Caco-2 (cell line): ENCODE measurements at regions not wholly inside any gene's neighbourhood (a gene's known extent, or its start where the extent isn't known, plus 50 kb on each side); places are given as distances from the start of the nearest gene placed in this dataset.

Source experiments
- BruUV-seq: library from RNA; stranded (reverse); fragments of 400-500 nt; replicated peaks from 2 replicates; lab custom pipeline; 2021; lab: Mats Ljungman, UMichigan
- CTCF ChIA-PET: fragments of 300-600 bp; sonication (Branson Sonifier 250); formaldehyde crosslinking; loops from one replicate; lab custom pipeline; 2022; ENCODE audit warnings: antibody characterized with exemption; lab: Charles Lee
- POLR2A ChIA-PET: fragments of 300-600 bp; sonication (Branson Sonifier 250); formaldehyde crosslinking; loops from one replicate; lab custom pipeline; 2022; ENCODE audit warnings: antibody characterized with exemption; lab: Charles Lee
- DNase-seq, 2 experiments: peaks; one replicate each; pipeline versions ENCODE4 v3.0.0 to v3.0.0-alpha.2; 2020 to 2022
- H3K27me3 ChIP-seq: replicated peaks from 2 replicates; pipeline ENCODE4 v1.6.0; 2011; ENCODE audit warnings: low read length; ENCODE audit not compliant: control insufficient read depth, insufficient read depth
- H3K36me3 ChIP-seq: 2 replicates; pipeline ENCODE4 v1.5.1; 2011; ENCODE audit warnings: low read length; ENCODE audit not compliant: control insufficient read depth, insufficient read depth
- H3K4me1 ChIP-seq: fragments of 250-450 bp; sonication (Bioruptor Pico); 2 replicates; pipeline ENCODE4 v1.5.1; 2020; ENCODE audit warnings: mild to moderate bottlenecking
- H3K4me3 ChIP-seq: 2 replicates; pipeline ENCODE4 v1.5.1; 2011; ENCODE audit warnings: low read depth, mild to moderate bottlenecking, control low read depth, low read length
- H3K9me3 ChIP-seq: fragments of 250-450 bp; sonication (Bioruptor Pico); 2 replicates; pipeline ENCODE4 v1.5.1; 2020; ENCODE audit warnings: mild to moderate bottlenecking, moderate library complexity
- H3K27ac Mint-ChIP-seq: one replicate; pipeline ENCODE4 v1.8.0; 2022; ENCODE audit warnings: mixed read lengths; ENCODE audit not compliant: unreplicated experiment
- H3K27me3 Mint-ChIP-seq: one replicate; pipeline ENCODE4 v1.8.0; 2022; ENCODE audit warnings: mixed read lengths; ENCODE audit not compliant: insufficient read depth, unreplicated experiment
- H3K36me3 Mint-ChIP-seq: one replicate; pipeline ENCODE4 v1.8.0; 2022; ENCODE audit warnings: mild to moderate bottlenecking, mixed read lengths; ENCODE audit not compliant: insufficient read depth, unreplicated experiment
- H3K4me1 Mint-ChIP-seq: one replicate; pipeline ENCODE4 v1.8.0; 2022; ENCODE audit warnings: low read depth, mixed read lengths; ENCODE audit not compliant: unreplicated experiment
- H3K4me3 Mint-ChIP-seq: one replicate; pipeline ENCODE4 v1.8.0; 2022; ENCODE audit warnings: mild to moderate bottlenecking, moderate library complexity, mixed read lengths; ENCODE audit not compliant: unreplicated experiment
- H3K9me3 Mint-ChIP-seq: one replicate; pipeline ENCODE4 v1.8.0; 2022; ENCODE audit warnings: mixed read lengths; ENCODE audit not compliant: unreplicated experiment
- CTCF ChIP-seq, 2 experiments: fragments of 200-600 bp in 1 of 2; IDR thresholded peaks; 1 replicate in 1 of 2; 2 replicates in 1 of 2; pipeline versions ENCODE4 v1.5.1 to v1.8.0; 2011 to 2022; ENCODE audit warnings: antibody characterized with exemption in 1 of 2, control low read depth in 1 of 2, inconsistent platforms in 1 of 2, low read depth in 1 of 2, low read length in 1 of 2, mild to moderate bottlenecking in 1 of 2, moderate library complexity in 1 of 2; ENCODE audit not compliant: insufficient read depth in 1 of 2, severe bottlenecking in 1 of 2, unreplicated experiment in 1 of 2
- intact Hi-C: fragments of 100-400 bp; cut with micrococcal nuclease; formaldehyde crosslinking; loops from one replicate; pipeline ENCODE4 v1.10.0; 2022; ENCODE audit not compliant: unreplicated experiment

GRCh38 chr2:52064234-52064633 lies 1032.3 kb upstream of the NRXN1 start:
- H3K27ac Mint-ChIP-seq = no peak overlapping the region
- intact Hi-C loops = no loop called here
- H3K4me1 ChIP-seq = no peaks in the 10 kb centered on the region
- H3K9me3 Mint-ChIP-seq = no peaks in the 10 kb centered on the region
- no TSS peak for BruUV-seq
- H3K4me1 Mint-ChIP-seq = no peaks in the 10 kb centered on the region
- no peaks in the 10 kb centered on the region for H3K36me3 ChIP-seq
- no peaks in the 10 kb centered on the region for H3K27me3 ChIP-seq
- POLR2A ChIA-PET = no interaction called here
- no peak overlapping the region for H3K4me3 Mint-ChIP-seq
- H3K36me3 Mint-ChIP-seq = no peaks in the 10 kb centered on the region
- no peak for TF ChIP-seq CTCF (IDR thresholded peaks at IDR 0.05; ENCODE audit: insufficient read depth in 1 of 2, low read depth in 1 of 2, low read length in 1 of 2, severe bottlenecking in 1 of 2, unreplicated experiment in 1 of 2)
- no peaks in the 10 kb centered on the region for H3K9me3 ChIP-seq
- no peaks in the 10 kb centered on the region for H3K27me3 Mint-ChIP-seq
- DNase-seq = no peak
- H3K4me3 ChIP-seq = no peak overlapping the region
- CTCF ChIA-PET = no interaction called here

DNA sequence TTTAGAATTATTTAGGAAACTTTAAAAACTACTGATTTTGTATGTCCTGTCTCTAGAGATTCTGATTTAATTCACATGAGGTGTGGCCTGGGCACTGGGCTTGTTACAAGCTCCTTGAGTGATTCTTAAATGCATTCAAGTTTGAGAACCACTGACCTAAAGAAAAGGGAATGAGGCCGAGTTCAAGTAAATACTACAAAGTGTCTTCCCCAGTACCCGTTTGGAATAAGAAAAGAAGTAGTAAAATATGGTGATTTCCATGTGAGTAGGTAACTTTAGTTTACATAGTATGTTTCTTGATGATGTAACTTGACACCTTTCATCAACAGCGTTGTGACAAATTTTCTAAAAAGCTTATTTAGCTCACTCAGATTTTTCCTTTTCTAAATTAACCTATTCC lies 1022.9 kb upstream of the NRXN1 start:
- Histone ChIP-seq H3K27me3 (no peaks in the 10 kb centered on the region), H3K4me3 (no peak overlapping the region), H3K4me1 (no peaks in the 10 kb centered on the region), H3K9me3 (0 out of 2 replicates have a peak, but pooled peaks cover 3% of the 10 kb centered on the region), H3K36me3 (no peaks in the 10 kb centered on the region)
- CTCF ChIA-PET = no interaction called here
- no peaks in the 10 kb centered on the region for H3K4me1 Mint-ChIP-seq
- no peak for TF ChIP-seq CTCF (IDR thresholded peaks at IDR 0.05; ENCODE audit: insufficient read depth in 1 of 2, low read depth in 1 of 2, low read length in 1 of 2, severe bottlenecking in 1 of 2, unreplicated experiment in 1 of 2)
- peaks cover 18% of the 10 kb centered on the region for H3K9me3 Mint-ChIP-seq
- no TSS peak for BruUV-seq
- no peak overlapping the region for H3K4me3 Mint-ChIP-seq
- no peak overlapping the region for H3K27ac Mint-ChIP-seq
- POLR2A ChIA-PET = no interaction called here
- H3K27me3 Mint-ChIP-seq = no peaks in the 10 kb centered on the region
- intact Hi-C loops = no loop called here
- H3K36me3 Mint-ChIP-seq = no peaks in the 10 kb centered on the region
- DNase-seq = no peak

GRCh38 chr2:52036853-52037252 lies 1004.9 kb upstream of the NRXN1 start:
- no peaks in the 10 kb centered on the region for H3K36me3 Mint-ChIP-seq
- no peak for DNase-seq
- no peak for TF ChIP-seq CTCF (IDR thresholded peaks at IDR 0.05; ENCODE audit: insufficient read depth in 1 of 2, low read depth in 1 of 2, low read length in 1 of 2, severe bottlenecking in 1 of 2, unreplicated experiment in 1 of 2)
- no peaks in the 10 kb centered on the region for H3K9me3 Mint-ChIP-seq
- BruUV-seq = no TSS peak
- ChIA-PET CTCF (no interaction called here), POLR2A (no interaction called here)
- H3K27ac Mint-ChIP-seq = no peak overlapping the region
- H3K9me3 ChIP-seq = no peaks in the 10 kb centered on the region
- intact Hi-C loops = no loop called here
- peaks cover 16% of the 10 kb centered on the region for H3K4me1 Mint-ChIP-seq
- H3K27me3 Mint-ChIP-seq = no peaks in the 10 kb centered on the region
- H3K36me3 ChIP-seq = no peaks in the 10 kb centered on the region
- peaks cover 17% of the 10 kb centered on the region for H3K4me1 ChIP-seq
- no peak overlapping the region for H3K4me3 ChIP-seq
- no peak overlapping the region for H3K4me3 Mint-ChIP-seq
- no peaks in the 10 kb centered on the region for H3K27me3 ChIP-seq
